ENCODE measurements at regions not wholly inside any gene's neighbourhood (a gene's known extent, or its start where the extent isn't known, plus 50 kb on each side); places are given as distances from the start of the nearest gene placed in this dataset.
"Not testable (repeated sequence)": the region's sequence is repeated elsewhere in the genome, so short reads cannot be mapped to it uniquely, and the experiment has no call there.

DNA sequence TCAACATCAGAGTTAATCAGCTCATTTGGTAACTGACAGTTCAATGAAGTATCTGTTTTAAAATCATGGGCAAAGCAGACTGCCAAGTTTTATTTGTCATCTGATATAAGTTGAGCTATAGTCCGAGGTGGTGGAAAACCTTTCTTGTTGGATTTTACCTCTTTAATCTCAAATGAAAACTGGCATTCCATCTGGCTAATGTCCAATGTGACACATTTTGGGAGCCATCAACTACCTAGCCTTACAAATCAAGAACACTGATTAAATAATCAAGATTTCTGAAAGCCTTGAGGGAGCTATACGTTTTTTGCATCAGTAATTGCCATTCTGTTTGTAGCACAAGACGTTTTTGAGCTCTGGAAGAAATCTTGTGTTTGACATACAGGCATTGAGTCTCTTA is 1380.5 kb upstream of the WWC1 start:
- Histone ChIP-seq H3K27me3 (no peaks in the 10 kb centered on the region), H3K79me2 (no peaks in the 10 kb centered on the region), H3K9me2 (replicated peaks; ENCODE audit: insufficient read depth) (no peaks in the 10 kb centered on the region), H3K36me3 (replicated peaks; ENCODE audit: insufficient read depth, low read depth) (no peaks in the 10 kb centered on the region), H3K4me1 (ENCODE audit: insufficient read depth) (no peaks in the 10 kb centered on the region), H3K4me2 (no peak overlapping the region), H3K9me3 (ENCODE audit: low read depth) (no peaks in the 10 kb centered on the region), H4K20me1 (ENCODE audit: insufficient read depth, poor library complexity, severe bottlenecking) (no peaks in the 10 kb centered on the region), H2AFZ (no peak overlapping the region), H3K27ac (no peak overlapping the region), H3K4me3 (no peak overlapping the region)
- no peak for DNase-seq (ENCODE audit: low spot score)
- WGBS (ENCODE audit: low lambda C conversion rate, missing lambda C conversion rate): 42% methylated on average over 3 of the region's 3 CpGs
- TF ChIP-seq EZH2 (IDR thresholded peaks at IDR 0.05; ENCODE audit: borderline replicate concordance) (no peak), EZH2phosphoT487 (IDR thresholded peaks at IDR 0.05; ENCODE audit: low read depth, severe bottlenecking, unreplicated experiment) (no peak)
- TF ChIP-seq, protein P1, sequence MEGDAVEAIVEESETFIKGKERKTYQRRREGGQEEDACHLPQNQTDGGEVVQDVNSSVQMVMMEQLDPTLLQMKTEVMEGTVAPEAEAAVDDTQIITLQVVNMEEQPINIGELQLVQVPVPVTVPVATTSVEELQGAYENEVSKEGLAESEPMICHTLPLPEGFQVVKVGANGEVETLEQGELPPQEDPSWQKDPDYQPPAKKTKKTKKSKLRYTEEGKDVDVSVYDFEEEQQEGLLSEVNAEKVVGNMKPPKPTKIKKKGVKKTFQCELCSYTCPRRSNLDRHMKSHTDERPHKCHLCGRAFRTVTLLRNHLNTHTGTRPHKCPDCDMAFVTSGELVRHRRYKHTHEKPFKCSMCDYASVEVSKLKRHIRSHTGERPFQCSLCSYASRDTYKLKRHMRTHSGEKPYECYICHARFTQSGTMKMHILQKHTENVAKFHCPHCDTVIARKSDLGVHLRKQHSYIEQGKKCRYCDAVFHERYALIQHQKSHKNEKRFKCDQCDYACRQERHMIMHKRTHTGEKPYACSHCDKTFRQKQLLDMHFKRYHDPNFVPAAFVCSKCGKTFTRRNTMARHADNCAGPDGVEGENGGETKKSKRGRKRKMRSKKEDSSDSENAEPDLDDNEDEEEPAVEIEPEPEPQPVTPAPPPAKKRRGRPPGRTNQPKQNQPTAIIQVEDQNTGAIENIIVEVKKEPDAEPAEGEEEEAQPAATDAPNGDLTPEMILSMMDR (IDR thresholded peaks at IDR 0.05; ENCODE audit: poor library complexity): no peak

GRCh38 chr5:166916021-166916420 is 1375.4 kb upstream of the WWC1 start:
- DNase-seq (ENCODE audit: low spot score): no peak
- H3K9me3 ChIP-seq (ENCODE audit: low read depth): no peaks in the 10 kb centered on the region
- no peaks in the 10 kb centered on the region for H3K4me1 ChIP-seq (ENCODE audit: insufficient read depth)
- no peak overlapping the region for H2AFZ ChIP-seq
- WGBS (ENCODE audit: low lambda C conversion rate, missing lambda C conversion rate): 79% methylated on average over 4 of the region's 4 CpGs
- H3K27ac ChIP-seq: no peak overlapping the region
- TF ChIP-seq, protein P1 (IDR thresholded peaks at IDR 0.05; ENCODE audit: poor library complexity): no peak
- no peak for TF ChIP-seq EZH2 (IDR thresholded peaks at IDR 0.05; ENCODE audit: borderline replicate concordance)
- no peak for TF ChIP-seq EZH2phosphoT487 (IDR thresholded peaks at IDR 0.05; ENCODE audit: low read depth, severe bottlenecking, unreplicated experiment)
- no peaks in the 10 kb centered on the region for H3K79me2 ChIP-seq
- no peaks in the 10 kb centered on the region for H3K9me2 ChIP-seq (replicated peaks; ENCODE audit: insufficient read depth)
- no peak overlapping the region for H3K4me2 ChIP-seq
- H4K20me1 ChIP-seq (ENCODE audit: insufficient read depth, poor library complexity, severe bottlenecking): no peaks in the 10 kb centered on the region
- no peak overlapping the region for H3K4me3 ChIP-seq
- H3K27me3 ChIP-seq: no peaks in the 10 kb centered on the region
- no peaks in the 10 kb centered on the region for H3K36me3 ChIP-seq (replicated peaks; ENCODE audit: insufficient read depth, low read depth)

DNA sequence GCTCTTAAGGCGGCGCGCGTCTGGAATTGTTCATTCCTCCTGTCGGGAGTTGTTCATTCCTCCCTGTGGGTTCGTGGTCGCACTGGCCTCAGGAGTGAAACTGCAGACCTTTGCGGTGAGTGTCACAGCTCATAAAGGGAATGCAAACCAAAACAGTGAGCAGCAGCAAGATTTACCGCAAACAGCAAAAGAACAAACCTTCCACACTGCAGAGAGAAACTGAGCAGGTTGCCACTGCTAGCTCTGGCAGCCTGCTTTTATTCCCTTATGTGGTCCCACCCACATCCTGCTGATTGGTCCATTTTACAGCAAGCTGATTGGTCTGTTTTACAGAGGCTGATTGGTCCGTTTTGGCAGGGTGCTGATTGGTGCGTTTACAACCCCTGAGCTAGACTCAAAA is 1365.3 kb upstream of the WWC1 start:
- Histone ChIP-seq H3K4me3 (no peak overlapping the region), H3K27me3 (no peaks in the 10 kb centered on the region), H3K4me2 (no peak overlapping the region), H3K36me3 (replicated peaks; ENCODE audit: insufficient read depth, low read depth) (no peaks in the 10 kb centered on the region), H3K4me1 (ENCODE audit: insufficient read depth) (no peaks in the 10 kb centered on the region), H2AFZ (no peak overlapping the region), H3K9me2 (replicated peaks; ENCODE audit: insufficient read depth) (no peaks in the 10 kb centered on the region), H3K79me2 (no peaks in the 10 kb centered on the region), H4K20me1 (ENCODE audit: insufficient read depth, poor library complexity, severe bottlenecking) (no peaks in the 10 kb centered on the region), H3K9me3 (ENCODE audit: low read depth) (no peaks in the 10 kb centered on the region), H3K27ac (no peak overlapping the region)
- WGBS (ENCODE audit: low lambda C conversion rate, missing lambda C conversion rate): 89% methylated on average over 11 of the region's 11 CpGs
- no peak for DNase-seq (ENCODE audit: low spot score)
- TF ChIP-seq EZH2 (IDR thresholded peaks at IDR 0.05; ENCODE audit: borderline replicate concordance) (no peak), EZH2phosphoT487 (IDR thresholded peaks at IDR 0.05; ENCODE audit: low read depth, severe bottlenecking, unreplicated experiment) (no peak)
- TF ChIP-seq, protein P1 (IDR thresholded peaks at IDR 0.05; ENCODE audit: poor library complexity): no peak

GRCh38 chr5:166926806-166927475 is 1364.5 kb upstream of the WWC1 start:
- H3K4me2 ChIP-seq; DNase-seq (ENCODE audit: low spot score): not testable (repeated sequence)

More at GRCh38 chr5:166926806-166927475, 1364.5 kb upstream of the WWC1 start:
- not testable (repeated sequence) for H3K27me3 ChIP-seq; H4K20me1 ChIP-seq (ENCODE audit: insufficient read depth, poor library complexity, severe bottlenecking); H3K27ac ChIP-seq; H3K9me2 ChIP-seq (replicated peaks; ENCODE audit: insufficient read depth); H3K4me3 ChIP-seq; H3K79me2 ChIP-seq; H3K9me3 ChIP-seq (ENCODE audit: low read depth); H2AFZ ChIP-seq; H3K4me1 ChIP-seq (ENCODE audit: insufficient read depth); H3K36me3 ChIP-seq (replicated peaks; ENCODE audit: insufficient read depth, low read depth)
- WGBS (ENCODE audit: low lambda C conversion rate, missing lambda C conversion rate): 98% methylated on average over 34 of the region's 48 CpGs

All from hepatocyte (in vitro differentiated cells).